ENCODE measurements at regions not wholly inside any gene's neighbourhood (a gene's known extent, or its start where the extent isn't known, plus 50 kb on each side); places are given as distances from the start of the nearest gene placed in this dataset.

DNA sequence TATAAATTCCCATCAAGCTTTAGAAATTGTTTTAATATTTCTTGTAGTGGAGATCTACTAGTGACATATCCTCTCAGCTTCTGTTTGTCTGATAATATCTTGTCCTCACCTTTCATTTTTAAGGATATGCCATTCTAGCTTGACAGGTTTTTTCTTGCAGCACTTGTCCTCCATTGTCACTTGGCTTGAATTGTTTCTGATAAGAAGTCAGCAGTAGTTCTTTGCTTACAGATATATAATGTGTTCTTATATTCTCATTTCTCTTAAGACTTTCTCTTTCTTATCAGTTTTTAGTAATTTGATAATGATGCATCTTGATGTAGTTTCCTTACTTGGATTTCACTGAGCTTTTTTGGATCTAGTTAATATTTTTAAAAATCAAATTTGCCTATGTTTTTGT lies 120.6 kb upstream of the NUDT6 start:
- TF ChIP-seq CTCF (IDR thresholded peaks at IDR 0.05) (no peak), POLR2A (IDR thresholded peaks at IDR 0.05) (no peak)
